HT1080 (cell line): ENCODE measurements at regions not wholly inside any gene's neighbourhood (a gene's known extent, or its start where the extent isn't known, plus 50 kb on each side); places are given as distances from the start of the nearest gene placed in this dataset.
"Not testable (repeated sequence)": the region's sequence is repeated elsewhere in the genome, so short reads cannot be mapped to it uniquely, and the experiment has no call there.

Experiments used
- DNase-seq: peaks from one replicate; pipeline ENCODE4 v3.0.0-alpha.2; 2015; ENCODE audit warnings: low read depth

GRCh38 chr6:149127212-149127611 lies 190.3 kb upstream of the TAB2 start:
- DNase-seq: peak; percentile 46

GRCh38 chr6:149128489-149129145 lies 188.9 kb upstream of the TAB2 start:
- no peak for DNase-seq

- DNase-seq: no peak
Measured at GRCh38 chr6:149129371-149130077, 188.0 kb upstream of the TAB2 start.

GRCh38 chr6:149130090-149130489 lies 187.4 kb upstream of the TAB2 start:
- no peak for DNase-seq

GRCh38 chr6:149130508-149130907 lies 187.0 kb upstream of the TAB2 start:
- no peak for DNase-seq

- DNase-seq: no peak
Measured at GRCh38 chr6:149131891-149132290, 185.6 kb upstream of the TAB2 start.

- DNase-seq: no peak
Measured at GRCh38 chr6:149132336-149132735, 185.2 kb upstream of the TAB2 start.

GRCh38 chr6:149134511-149134933 lies 183.0 kb upstream of the TAB2 start:
- DNase-seq: no peak

- DNase-seq: no peak
Measured at GRCh38 chr6:149135809-149136208, 181.7 kb upstream of the TAB2 start.

- DNase-seq: no peak
Measured at GRCh38 chr6:149136273-149136912, 181.1 kb upstream of the TAB2 start.

GRCh38 chr6:149136913-149137286 lies 180.6 kb upstream of the TAB2 start:
- DNase-seq: no peak

GRCh38 chr6:149137594-149137993 lies 179.9 kb upstream of the TAB2 start:
- no peak for DNase-seq

- no peak for DNase-seq
Measured at GRCh38 chr6:149138089-149138488, 179.4 kb upstream of the TAB2 start.

GRCh38 chr6:149138699-149139294 lies 178.7 kb upstream of the TAB2 start:
- DNase-seq: no peak

GRCh38 chr6:149139782-149140136 lies 177.8 kb upstream of the TAB2 start:
- DNase-seq: no peak

- DNase-seq: no peak
Measured at GRCh38 chr6:149140137-149140909, 177.2 kb upstream of the TAB2 start.

GRCh38 chr6:149140910-149141290 lies 176.6 kb upstream of the TAB2 start:
- no peak for DNase-seq

GRCh38 chr6:149142924-149143429 lies 174.5 kb upstream of the TAB2 start:
- no peak for DNase-seq

- DNase-seq: not testable (repeated sequence)
Measured at GRCh38 chr6:149145800-149146199, 171.7 kb upstream of the TAB2 start.

- no peak for DNase-seq
Measured at GRCh38 chr6:149147195-149147594, 170.3 kb upstream of the TAB2 start.

- no peak for DNase-seq
Measured at GRCh38 chr6:149147938-149148718, 169.4 kb upstream of the TAB2 start.
